ENCODE measurements at regions not wholly inside any gene's neighbourhood (a gene's known extent, or its start where the extent isn't known, plus 50 kb on each side); places are given as distances from the start of the nearest gene placed in this dataset.
"Not testable (repeated sequence)": the region's sequence is repeated elsewhere in the genome, so short reads cannot be mapped to it uniquely, and the experiment has no call there.

GRCh38 chr17:77531641-77532040 is 390.9 kb downstream of the SEC14L1 start:
- no peak overlapping the region for H3K27ac ChIP-seq
- TF ChIP-seq, protein P1, sequence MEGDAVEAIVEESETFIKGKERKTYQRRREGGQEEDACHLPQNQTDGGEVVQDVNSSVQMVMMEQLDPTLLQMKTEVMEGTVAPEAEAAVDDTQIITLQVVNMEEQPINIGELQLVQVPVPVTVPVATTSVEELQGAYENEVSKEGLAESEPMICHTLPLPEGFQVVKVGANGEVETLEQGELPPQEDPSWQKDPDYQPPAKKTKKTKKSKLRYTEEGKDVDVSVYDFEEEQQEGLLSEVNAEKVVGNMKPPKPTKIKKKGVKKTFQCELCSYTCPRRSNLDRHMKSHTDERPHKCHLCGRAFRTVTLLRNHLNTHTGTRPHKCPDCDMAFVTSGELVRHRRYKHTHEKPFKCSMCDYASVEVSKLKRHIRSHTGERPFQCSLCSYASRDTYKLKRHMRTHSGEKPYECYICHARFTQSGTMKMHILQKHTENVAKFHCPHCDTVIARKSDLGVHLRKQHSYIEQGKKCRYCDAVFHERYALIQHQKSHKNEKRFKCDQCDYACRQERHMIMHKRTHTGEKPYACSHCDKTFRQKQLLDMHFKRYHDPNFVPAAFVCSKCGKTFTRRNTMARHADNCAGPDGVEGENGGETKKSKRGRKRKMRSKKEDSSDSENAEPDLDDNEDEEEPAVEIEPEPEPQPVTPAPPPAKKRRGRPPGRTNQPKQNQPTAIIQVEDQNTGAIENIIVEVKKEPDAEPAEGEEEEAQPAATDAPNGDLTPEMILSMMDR (conservative IDR thresholded peaks at IDR 0.05) = no peak

DNA sequence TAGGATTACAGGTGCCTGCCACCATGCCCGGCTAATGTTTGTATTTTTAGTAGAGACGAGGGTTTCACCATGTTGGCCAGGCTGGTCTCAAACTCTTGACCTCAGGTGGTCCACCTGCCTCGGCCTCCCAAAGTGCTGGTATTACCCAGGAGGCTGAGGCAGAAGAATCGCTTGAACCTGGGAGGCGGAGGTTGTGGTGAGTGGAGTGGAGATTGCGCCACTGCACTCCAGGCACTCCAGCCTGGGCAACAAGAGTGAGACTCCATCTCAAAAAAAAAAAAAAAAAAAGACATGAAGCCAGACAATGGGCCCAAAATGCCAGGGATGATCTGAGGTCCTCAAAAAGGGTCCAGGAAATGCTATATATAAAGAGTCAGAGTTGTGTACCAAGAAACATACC is 392.9 kb downstream of the SEC14L1 start:
- not testable (repeated sequence) for H3K27ac ChIP-seq

- TF ChIP-seq, protein P1 (conservative IDR thresholded peaks at IDR 0.05) = no peak
- H3K27ac ChIP-seq = no peak overlapping the region
These were observed 393.4 kb downstream of the SEC14L1 start for GRCh38 chr17:77534137-77534536.

DNA sequence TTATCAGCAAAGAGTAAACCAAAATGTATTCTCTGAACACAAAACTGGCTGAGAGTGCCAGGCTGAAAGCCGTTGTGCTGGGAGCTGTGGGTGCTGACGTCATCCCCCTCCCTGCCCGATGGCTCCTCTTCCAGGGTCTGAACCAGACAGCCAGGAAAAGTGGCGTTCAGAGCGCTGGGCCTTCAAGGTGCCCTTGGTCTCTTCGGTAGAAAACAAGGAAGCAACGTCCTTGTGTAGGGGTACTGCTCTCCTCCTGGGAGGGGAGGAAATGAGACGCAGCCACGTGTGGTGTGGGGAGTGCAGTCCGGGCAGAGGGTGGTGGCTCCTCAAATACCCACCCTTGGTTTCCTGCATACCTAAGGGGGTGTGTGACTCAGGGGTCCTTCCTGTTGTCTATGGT is 394.7 kb downstream of the SEC14L1 start:
- TF ChIP-seq, protein P1 (conservative IDR thresholded peaks at IDR 0.05) = no peak
- H3K27ac ChIP-seq = no peak overlapping the region

GRCh38 chr17:77535892-77536291 is 395.1 kb downstream of the SEC14L1 start:
- H3K27ac ChIP-seq = no peak overlapping the region
- TF ChIP-seq, protein P1 (conservative IDR thresholded peaks at IDR 0.05) = no peak

DNA sequence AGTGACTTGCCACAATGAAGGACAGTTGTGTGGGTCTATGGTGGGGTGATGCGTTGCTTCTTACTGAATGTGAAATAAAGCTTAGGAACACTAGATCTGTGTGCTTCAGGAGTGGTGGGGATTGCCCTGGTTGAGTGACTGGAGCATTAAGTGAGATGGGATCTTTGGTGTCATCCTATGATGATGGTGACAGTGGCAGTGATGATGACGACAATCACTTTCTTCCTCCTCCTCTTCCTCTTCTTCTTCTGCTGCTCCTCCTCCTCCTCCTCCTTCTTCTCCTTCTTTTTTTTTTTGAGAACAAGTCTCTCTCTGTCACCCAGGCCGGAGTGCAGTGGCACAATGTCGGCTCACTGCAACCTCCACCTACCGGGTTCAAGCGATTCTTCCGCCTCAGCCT is 396.8 kb downstream of the SEC14L1 start:
- TF ChIP-seq, protein P1 (conservative IDR thresholded peaks at IDR 0.05) = no peak
- no peak overlapping the region for H3K27ac ChIP-seq

DNA sequence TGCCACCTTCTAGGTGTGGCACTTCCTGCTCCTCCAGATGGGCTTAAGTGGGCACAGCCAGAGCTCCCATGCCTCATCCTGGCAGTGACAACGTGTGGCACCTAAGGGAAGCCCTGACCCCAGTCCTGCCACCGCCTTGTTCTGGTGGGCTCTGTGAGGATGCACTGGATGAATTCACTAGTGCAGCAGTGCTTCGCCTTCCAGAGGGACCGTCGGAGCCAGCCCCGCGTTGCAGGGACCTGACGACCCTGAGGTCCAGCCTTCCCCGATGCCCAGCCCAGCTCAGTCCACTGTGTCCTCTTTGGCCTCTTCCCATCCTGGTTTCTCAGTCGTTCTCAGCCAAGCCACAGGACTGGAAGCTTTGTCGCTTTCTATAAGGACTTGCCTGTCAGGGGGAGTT is 399.8 kb downstream of the SEC14L1 start:
- TF ChIP-seq, protein P1 (conservative IDR thresholded peaks at IDR 0.05) = no peak
- no peak overlapping the region for H3K27ac ChIP-seq

DNA sequence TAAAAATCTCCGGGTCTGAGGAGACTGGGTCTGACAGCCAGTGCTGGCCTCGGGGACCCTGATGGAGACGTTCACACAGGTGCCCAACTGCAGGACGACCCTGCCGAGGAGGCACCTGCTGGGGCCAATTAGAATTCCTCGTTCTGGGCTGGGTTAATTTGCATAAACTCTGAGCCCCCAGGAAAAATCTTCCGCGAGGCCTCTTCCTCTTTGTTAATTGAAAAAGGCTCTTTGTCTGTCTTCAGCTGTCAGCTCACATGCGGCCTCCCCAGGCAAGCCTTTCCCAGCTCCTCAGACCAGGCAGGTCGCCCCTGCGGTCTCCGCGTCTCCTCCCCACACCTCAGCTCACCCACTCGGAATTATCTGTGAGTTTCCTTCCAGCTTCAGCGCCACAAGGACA is 400.2 kb downstream of the SEC14L1 start:
- H3K27ac ChIP-seq = no peak overlapping the region
- TF ChIP-seq, protein P1 (conservative IDR thresholded peaks at IDR 0.05) = no peak

All from VCaP (cell line).